ENCODE measurements at regions not wholly inside any gene's neighbourhood (a gene's known extent, or its start where the extent isn't known, plus 50 kb on each side); places are given as distances from the start of the nearest gene placed in this dataset.

DNA sequence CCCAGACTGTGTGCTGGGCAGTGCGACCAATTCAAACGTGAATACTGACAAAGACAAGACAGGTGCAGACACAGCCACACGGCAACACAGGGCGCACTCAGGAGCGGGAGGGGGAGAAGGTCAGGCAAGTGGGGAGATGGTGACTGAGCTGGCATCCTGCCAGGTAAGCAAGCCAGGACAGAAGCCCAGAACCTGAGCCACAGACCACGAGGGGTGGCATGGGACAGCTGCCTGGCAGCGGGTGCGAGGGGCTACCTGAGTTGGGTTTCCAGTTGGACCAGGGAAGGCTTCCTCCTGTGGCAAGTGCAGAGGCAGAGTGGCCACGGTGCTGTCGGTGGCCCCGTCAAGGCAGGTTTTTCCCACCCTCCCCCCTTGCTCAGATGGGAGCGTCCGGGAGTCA lies 215.2 kb upstream of the ARID1B start:
- TF ChIP-seq SPI1 (IDR thresholded peaks at IDR 0.05; ENCODE audit: borderline replicate concordance, low read depth): no peak
- TF ChIP-seq POLR2AphosphoS5 (IDR thresholded peaks at IDR 0.05; ENCODE audit: low read depth): no peak
- TF ChIP-seq GABPA (IDR thresholded peaks at IDR 0.05; ENCODE audit: low read depth): no peak
- TF ChIP-seq, protein P1, sequence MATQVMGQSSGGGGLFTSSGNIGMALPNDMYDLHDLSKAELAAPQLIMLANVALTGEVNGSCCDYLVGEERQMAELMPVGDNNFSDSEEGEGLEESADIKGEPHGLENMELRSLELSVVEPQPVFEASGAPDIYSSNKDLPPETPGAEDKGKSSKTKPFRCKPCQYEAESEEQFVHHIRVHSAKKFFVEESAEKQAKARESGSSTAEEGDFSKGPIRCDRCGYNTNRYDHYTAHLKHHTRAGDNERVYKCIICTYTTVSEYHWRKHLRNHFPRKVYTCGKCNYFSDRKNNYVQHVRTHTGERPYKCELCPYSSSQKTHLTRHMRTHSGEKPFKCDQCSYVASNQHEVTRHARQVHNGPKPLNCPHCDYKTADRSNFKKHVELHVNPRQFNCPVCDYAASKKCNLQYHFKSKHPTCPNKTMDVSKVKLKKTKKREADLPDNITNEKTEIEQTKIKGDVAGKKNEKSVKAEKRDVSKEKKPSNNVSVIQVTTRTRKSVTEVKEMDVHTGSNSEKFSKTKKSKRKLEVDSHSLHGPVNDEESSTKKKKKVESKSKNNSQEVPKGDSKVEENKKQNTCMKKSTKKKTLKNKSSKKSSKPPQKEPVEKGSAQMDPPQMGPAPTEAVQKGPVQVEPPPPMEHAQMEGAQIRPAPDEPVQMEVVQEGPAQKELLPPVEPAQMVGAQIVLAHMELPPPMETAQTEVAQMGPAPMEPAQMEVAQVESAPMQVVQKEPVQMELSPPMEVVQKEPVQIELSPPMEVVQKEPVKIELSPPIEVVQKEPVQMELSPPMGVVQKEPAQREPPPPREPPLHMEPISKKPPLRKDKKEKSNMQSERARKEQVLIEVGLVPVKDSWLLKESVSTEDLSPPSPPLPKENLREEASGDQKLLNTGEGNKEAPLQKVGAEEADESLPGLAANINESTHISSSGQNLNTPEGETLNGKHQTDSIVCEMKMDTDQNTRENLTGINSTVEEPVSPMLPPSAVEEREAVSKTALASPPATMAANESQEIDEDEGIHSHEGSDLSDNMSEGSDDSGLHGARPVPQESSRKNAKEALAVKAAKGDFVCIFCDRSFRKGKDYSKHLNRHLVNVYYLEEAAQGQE (IDR thresholded peaks at IDR 0.05; ENCODE audit: insufficient replicate concordance, low read depth): no peak
- TF ChIP-seq, protein P2, sequence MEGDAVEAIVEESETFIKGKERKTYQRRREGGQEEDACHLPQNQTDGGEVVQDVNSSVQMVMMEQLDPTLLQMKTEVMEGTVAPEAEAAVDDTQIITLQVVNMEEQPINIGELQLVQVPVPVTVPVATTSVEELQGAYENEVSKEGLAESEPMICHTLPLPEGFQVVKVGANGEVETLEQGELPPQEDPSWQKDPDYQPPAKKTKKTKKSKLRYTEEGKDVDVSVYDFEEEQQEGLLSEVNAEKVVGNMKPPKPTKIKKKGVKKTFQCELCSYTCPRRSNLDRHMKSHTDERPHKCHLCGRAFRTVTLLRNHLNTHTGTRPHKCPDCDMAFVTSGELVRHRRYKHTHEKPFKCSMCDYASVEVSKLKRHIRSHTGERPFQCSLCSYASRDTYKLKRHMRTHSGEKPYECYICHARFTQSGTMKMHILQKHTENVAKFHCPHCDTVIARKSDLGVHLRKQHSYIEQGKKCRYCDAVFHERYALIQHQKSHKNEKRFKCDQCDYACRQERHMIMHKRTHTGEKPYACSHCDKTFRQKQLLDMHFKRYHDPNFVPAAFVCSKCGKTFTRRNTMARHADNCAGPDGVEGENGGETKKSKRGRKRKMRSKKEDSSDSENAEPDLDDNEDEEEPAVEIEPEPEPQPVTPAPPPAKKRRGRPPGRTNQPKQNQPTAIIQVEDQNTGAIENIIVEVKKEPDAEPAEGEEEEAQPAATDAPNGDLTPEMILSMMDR (IDR thresholded peaks at IDR 0.05; ENCODE audit: insufficient read depth, low read length): no peak
- Histone ChIP-seq H3K27me3 (ENCODE audit: insufficient read depth, poor library complexity, severe bottlenecking) (no peaks in the 10 kb centered on the region), H3K4me3 (replicated peaks; ENCODE audit: insufficient read depth, low read length) (no peak overlapping the region), H3K27ac (replicated peaks) (no peak overlapping the region)
- DNase-seq (ENCODE audit: low read depth in 1 of 2, low spot score in 1 of 2): no peak

DNA sequence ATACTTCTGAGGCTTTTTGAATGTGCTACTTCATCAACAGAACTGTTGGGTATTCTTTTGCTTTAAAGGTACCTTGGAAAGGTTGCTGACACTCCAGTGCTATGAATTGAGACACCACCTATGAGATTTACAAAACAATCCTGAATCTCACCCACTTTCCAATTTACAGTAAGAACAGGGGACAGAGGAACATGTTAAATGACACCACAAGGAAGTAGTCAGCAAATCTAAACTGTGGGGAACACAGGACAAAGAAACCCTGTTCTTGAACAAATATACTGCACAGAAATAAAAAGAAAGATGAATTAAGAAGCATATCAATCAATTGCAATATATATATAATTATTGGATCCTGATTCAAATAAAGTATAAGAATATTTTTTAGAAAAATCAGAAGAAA lies 216.7 kb upstream of the ARID1B start:
- TF ChIP-seq SPI1 (IDR thresholded peaks at IDR 0.05; ENCODE audit: borderline replicate concordance, low read depth): no peak
- TF ChIP-seq POLR2AphosphoS5 (IDR thresholded peaks at IDR 0.05; ENCODE audit: low read depth): no peak
- TF ChIP-seq, protein P1 (IDR thresholded peaks at IDR 0.05; ENCODE audit: insufficient replicate concordance, low read depth): no peak
- TF ChIP-seq, protein P2 (IDR thresholded peaks at IDR 0.05; ENCODE audit: insufficient read depth, low read length): no peak
- TF ChIP-seq GABPA (IDR thresholded peaks at IDR 0.05; ENCODE audit: low read depth): no peak
- H3K27me3 ChIP-seq (ENCODE audit: insufficient read depth, poor library complexity, severe bottlenecking): no peaks in the 10 kb centered on the region
- no peak for DNase-seq (ENCODE audit: low read depth in 1 of 2, low spot score in 1 of 2)
- no peak overlapping the region for H3K4me3 ChIP-seq (replicated peaks; ENCODE audit: insufficient read depth, low read length)
- H3K27ac ChIP-seq (replicated peaks): no peak overlapping the region

DNA sequence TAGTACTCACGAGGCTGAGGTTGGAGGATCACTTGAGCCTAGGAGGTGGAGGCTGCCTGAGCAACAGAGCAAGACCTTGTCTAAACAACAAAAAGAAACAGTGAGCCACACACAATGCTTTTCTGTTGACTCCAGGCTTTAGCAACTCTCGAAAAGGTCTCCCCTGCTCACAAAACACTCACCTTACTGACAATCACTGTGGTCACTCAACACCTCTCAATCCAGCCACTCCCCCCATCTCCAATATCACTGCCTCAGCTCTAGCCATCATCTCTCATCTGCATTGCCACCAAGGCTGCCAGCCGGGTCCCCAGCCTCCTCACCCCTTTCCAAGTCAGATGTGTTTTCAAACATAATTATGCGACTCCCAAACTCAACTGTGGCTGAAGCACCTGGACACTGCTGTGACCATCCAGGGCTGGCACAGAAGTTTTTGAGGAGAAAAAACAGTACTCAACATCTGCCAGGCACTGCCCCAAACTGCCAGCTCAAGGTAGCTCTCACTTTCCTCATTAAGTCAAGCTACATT lies 218.0 kb upstream of the ARID1B start:
- TF ChIP-seq SPI1 (IDR thresholded peaks at IDR 0.05; ENCODE audit: borderline replicate concordance, low read depth) (no peak), GABPA (IDR thresholded peaks at IDR 0.05; ENCODE audit: low read depth) (no peak), POLR2AphosphoS5 (IDR thresholded peaks at IDR 0.05; ENCODE audit: low read depth) (no peak)
- TF ChIP-seq, protein P2 (IDR thresholded peaks at IDR 0.05; ENCODE audit: insufficient read depth, low read length): no peak
- TF ChIP-seq, protein P1 (IDR thresholded peaks at IDR 0.05; ENCODE audit: insufficient replicate concordance, low read depth): no peak
- H3K27ac ChIP-seq (replicated peaks): no peak overlapping the region
- H3K4me3 ChIP-seq (replicated peaks; ENCODE audit: insufficient read depth, low read length): no peak overlapping the region
- H3K27me3 ChIP-seq (ENCODE audit: insufficient read depth, poor library complexity, severe bottlenecking): no peaks in the 10 kb centered on the region
- no peak for DNase-seq (ENCODE audit: low read depth in 1 of 2, low spot score in 1 of 2)
